ENCODE measurements at regions not wholly inside any gene's neighbourhood (a gene's known extent, or its start where the extent isn't known, plus 50 kb on each side); places are given as distances from the start of the nearest gene placed in this dataset.

GRCh38 chr2:88236666-88237065, 66.5 kb downstream of the THNSL2 start:
- Histone ChIP-seq H3K27me3 (ENCODE audit: control insufficient read depth, insufficient read depth, low read length) (no peaks in the 10 kb centered on the region), H3K4me3 (replicated peaks in 1 of 4; ENCODE audit: control extremely low read depth in 1 of 4, insufficient read depth in 1 of 4, low read depth in 3 of 4, low read length in 4 of 4) (no peak overlapping the region), H3K27ac (ENCODE audit: insufficient read depth, low read length) (no peak overlapping the region), H3K36me3 (ENCODE audit: control insufficient read depth, insufficient read depth, low read length) (no peaks in the 10 kb centered on the region), H3K4me2 (ENCODE audit: extremely low read depth, insufficient read depth, low read length) (no peak overlapping the region), H3K79me2 (ENCODE audit: control insufficient read depth, insufficient read depth, low read length) (no peaks in the 10 kb centered on the region), H3K4me1 (ENCODE audit: control insufficient read depth, extremely low read depth, insufficient read depth, low read length) (no peaks in the 10 kb centered on the region), H3K9ac (ENCODE audit: insufficient read depth, low read length) (no peak overlapping the region), H4K20me1 (ENCODE audit: control insufficient read depth, extremely low read depth, insufficient read depth, low read length) (no peaks in the 10 kb centered on the region), H3K9me3 (ENCODE audit: control insufficient read depth, insufficient read depth, low read depth, low read length) (no peaks in the 10 kb centered on the region), H2AFZ (ENCODE audit: low read length) (no peak overlapping the region)
- DNase-seq (ENCODE audit: low read depth in 2 of 2), result no peak
- TF ChIP-seq, protein P1, sequence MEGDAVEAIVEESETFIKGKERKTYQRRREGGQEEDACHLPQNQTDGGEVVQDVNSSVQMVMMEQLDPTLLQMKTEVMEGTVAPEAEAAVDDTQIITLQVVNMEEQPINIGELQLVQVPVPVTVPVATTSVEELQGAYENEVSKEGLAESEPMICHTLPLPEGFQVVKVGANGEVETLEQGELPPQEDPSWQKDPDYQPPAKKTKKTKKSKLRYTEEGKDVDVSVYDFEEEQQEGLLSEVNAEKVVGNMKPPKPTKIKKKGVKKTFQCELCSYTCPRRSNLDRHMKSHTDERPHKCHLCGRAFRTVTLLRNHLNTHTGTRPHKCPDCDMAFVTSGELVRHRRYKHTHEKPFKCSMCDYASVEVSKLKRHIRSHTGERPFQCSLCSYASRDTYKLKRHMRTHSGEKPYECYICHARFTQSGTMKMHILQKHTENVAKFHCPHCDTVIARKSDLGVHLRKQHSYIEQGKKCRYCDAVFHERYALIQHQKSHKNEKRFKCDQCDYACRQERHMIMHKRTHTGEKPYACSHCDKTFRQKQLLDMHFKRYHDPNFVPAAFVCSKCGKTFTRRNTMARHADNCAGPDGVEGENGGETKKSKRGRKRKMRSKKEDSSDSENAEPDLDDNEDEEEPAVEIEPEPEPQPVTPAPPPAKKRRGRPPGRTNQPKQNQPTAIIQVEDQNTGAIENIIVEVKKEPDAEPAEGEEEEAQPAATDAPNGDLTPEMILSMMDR (conservative IDR thresholded peaks at IDR 0.05 in 1 of 2, IDR thresholded peaks at IDR 0.05 in 1 of 2; ENCODE audit: low read depth in 1 of 2, low read length in 2 of 2), result no peak
- TF ChIP-seq EZH2 (IDR thresholded peaks at IDR 0.05; ENCODE audit: low read length, missing control alignments), result no peak
